HCT116 (cell line): ENCODE measurements at regions not wholly inside any gene's neighbourhood (a gene's known extent, or its start where the extent isn't known, plus 50 kb on each side); places are given as distances from the start of the nearest gene placed in this dataset.

Source experiments
- ATF3 ChIP-seq: IDR thresholded peaks from 2 replicates; pipeline ENCODE4 v1.6.1; 2012
- CTCF ChIP-seq, 3 experiments: fragments of 200-600 bp in 1 of 3; sonication (generic) in 1 of 3; IDR thresholded peaks in 2 of 3; conservative IDR thresholded peaks in 1 of 3; 2 replicates each; pipeline ENCODE4 v1.5.1; 2012 to 2017; ENCODE audit warnings: low read depth in 2 of 3, low read length in 2 of 3, antibody characterized with exemption in 1 of 3, borderline replicate concordance in 1 of 3, control low read depth in 1 of 3, mild to moderate bottlenecking in 1 of 3, mixed read lengths in 1 of 3, mixed run types in 1 of 3, moderate library complexity in 1 of 3; ENCODE audit not compliant: insufficient read depth in 1 of 3
- EZH2phosphoT487 ChIP-seq: fragments of 200-600 bp; IDR thresholded peaks from 2 replicates; pipeline ENCODE4 v1.6.1; 2018; ENCODE audit warnings: antibody characterized with exemption, borderline replicate concordance
- FOSL1 ChIP-seq: IDR thresholded peaks from 2 replicates; pipeline ENCODE4 v1.6.1; 2012; ENCODE audit warnings: low read depth
- MAX ChIP-seq: IDR thresholded peaks from 2 replicates; pipeline ENCODE4 v1.6.1; 2012
- POLR2A ChIP-seq: IDR thresholded peaks from 2 replicates; pipeline ENCODE4 v1.7.0; 2011; ENCODE audit warnings: borderline replicate concordance; ENCODE audit not compliant: insufficient read depth, insufficient read length; ENCODE audit errors: extremely low read depth
- POLR2AphosphoS5 ChIP-seq: IDR thresholded peaks from 2 replicates; pipeline ENCODE4 v1.6.1; 2011; ENCODE audit warnings: mild to moderate bottlenecking, low read depth, low read length, moderate library complexity
- RAD21 ChIP-seq: IDR thresholded peaks from 2 replicates; pipeline ENCODE4 v1.6.1; 2012; ENCODE audit warnings: low read depth, mild to moderate bottlenecking
- REST ChIP-seq: IDR thresholded peaks from 2 replicates; pipeline ENCODE4 v1.6.1; 2012; ENCODE audit warnings: low read depth
- ZBTB33 ChIP-seq: IDR thresholded peaks from 2 replicates; pipeline ENCODE4 v1.6.1; 2011; ENCODE audit warnings: mild to moderate bottlenecking, low read length, moderate library complexity; ENCODE audit not compliant: insufficient replicate concordance; ENCODE audit errors: extremely low read depth
- ZFX ChIP-seq: fragments of 450-650 bp; IDR thresholded peaks from 2 replicates; pipeline ENCODE4 v1.6.1; 2017

- TF ChIP-seq FOSL1 (no peak), ZFX (no peak), RAD21 (no peak), CTCF (IDR thresholded peaks at IDR 0.05 in 2 of 3, conservative IDR thresholded peaks at IDR 0.05 in 1 of 3; ENCODE audit: borderline replicate concordance in 1 of 3, insufficient read depth in 1 of 3, low read depth in 2 of 3, low read length in 2 of 3) (no peak), POLR2AphosphoS5 (no peak), EZH2phosphoT487 (no peak), MAX (no peak), ATF3 (no peak), REST (no peak), ZBTB33 (no peak), POLR2A (no peak)
Measured at GRCh38 chr12:30870491-30871265, 55.9 kb upstream of the TSPAN11 start.
